HL-60 (cell line): ENCODE measurements at regions not wholly inside any gene's neighbourhood (a gene's known extent, or its start where the extent isn't known, plus 50 kb on each side); places are given as distances from the start of the nearest gene placed in this dataset.

Experiments used
- CTCF ChIP-seq: IDR thresholded peaks from one replicate; pipeline ENCODE4 v1.5.1; 2011; ENCODE audit warnings: low read length, control low read depth, inconsistent platforms; ENCODE audit not compliant: insufficient read depth
- GABPA ChIP-seq: IDR thresholded peaks from 2 replicates; pipeline ENCODE4 v1.6.1; 2012; ENCODE audit warnings: low read depth
- POLR2AphosphoS5 ChIP-seq: IDR thresholded peaks from 2 replicates; pipeline ENCODE4 v1.6.1; 2012; ENCODE audit warnings: low read depth
- SPI1 ChIP-seq: IDR thresholded peaks from 2 replicates; pipeline ENCODE4 v1.6.1; 2012; ENCODE audit warnings: low read depth, mild to moderate bottlenecking, borderline replicate concordance

- TF ChIP-seq CTCF: no peak
- TF ChIP-seq POLR2AphosphoS5: no peak
- TF ChIP-seq GABPA: no peak
- no peak for TF ChIP-seq SPI1
These were observed 117.2 kb upstream of the ATP2B1 start for GRCh38 chr12:89825591-89826449.
